Transverse colon (tissue), 4 donors: ENCODE measurements at regions not wholly inside any gene's neighbourhood (a gene's known extent, or its start where the extent isn't known, plus 50 kb on each side); places are given as distances from the start of the nearest gene placed in this dataset.

Experiments
- DNase-seq: peaks from one replicate; pipeline ENCODE4 v3.0.0-alpha.2; 2019
- H3K27ac ChIP-seq, 4 donors: fragments of 200-600 bp; sonication (generic); 2 replicates each; pipeline ENCODE4 v1.5.1; 2016 to 2018; ENCODE audit warnings: inconsistent platforms in 4 of 4
- H3K27me3 ChIP-seq: fragments of 200-600 bp; sonication (generic); 2 replicates; pipeline ENCODE4 v1.5.1; 2017; ENCODE audit warnings: inconsistent platforms
- H3K36me3 ChIP-seq, 4 donors: fragments of 200-600 bp; sonication (generic); 2 replicates each; pipeline ENCODE4 v1.5.1; 2017 to 2019; ENCODE audit warnings: inconsistent platforms in 4 of 4
- H3K4me1 ChIP-seq, 4 donors: fragments of 200-600 bp; sonication (generic); 2 replicates each; pipeline ENCODE4 v1.5.1; 2017 to 2020; ENCODE audit warnings: inconsistent platforms in 4 of 4
- H3K4me3 ChIP-seq, 4 donors: fragments of 200-600 bp; sonication (generic); 1 replicate in 1 of 4; 2 replicates in 3 of 4; pipeline versions ENCODE4 v1.5.1 to v1.6.1; 2017 to 2019; ENCODE audit warnings: inconsistent platforms in 4 of 4
- H3K9me3 ChIP-seq, 2 donors: fragments of 200-600 bp; sonication (generic); 2 replicates each; pipeline ENCODE4 v1.5.1; 2017 to 2019; ENCODE audit warnings: inconsistent platforms in 2 of 2
- EP300 ChIP-seq: sonication (generic); formaldehyde crosslinking; IDR thresholded peaks from one replicate; pipeline ENCODE4 v1.6.1; 2017; ENCODE audit warnings: antibody characterized with exemption, low read depth
- POLR2A ChIP-seq: fragments of 450-650 bp; IDR thresholded peaks from one replicate; pipeline ENCODE4 v1.6.1; 2016; ENCODE audit warnings: antibody characterized with exemption, mild to moderate bottlenecking, moderate library complexity
- POLR2AphosphoS5 ChIP-seq, 3 donors: sonication (generic); formaldehyde crosslinking; IDR thresholded peaks; one replicate each; pipeline ENCODE4 v1.6.1; 2016; ENCODE audit warnings: antibody characterized with exemption in 3 of 3
- WGBS, 2 donors: methylation state at CpG; one replicate each; pipeline ENCODE4 v1.1.5; 2018; ENCODE audit warnings: low coverage in 1 of 2; 5-methylcytosine and 5-hydroxymethylcytosine counted together
- in situ Hi-C, 4 donors: fragments of 200-750 bp; cut with MboI; loops; one replicate each; pipeline versions ENCODE4 v1.15.0 to v1.15.1; 2017; ENCODE audit warnings: low sequenced_read_pairs in 3 of 4, low pct_ligation_motif_present in 1 of 4, low pct_unique_long_range_greater_than_20kb in 1 of 4
- intact Hi-C: fragments of 100-400 bp; cut with DNase I; formaldehyde crosslinking; loops from one replicate; pipeline ENCODE4 v1.15.1; 2023; ENCODE audit warnings: low total_unique reads
- TF ChIP-seq, protein P1 (sequence below), 5 experiments: fragments of 200-600 bp in 3 of 5; fragments of 450-650 bp in 2 of 5; sonication (generic) in 3 of 5; IDR thresholded peaks; 1 replicate in 2 of 5; 2 replicates in 3 of 5; pipeline ENCODE4 v1.5.1; 2016 to 2017; ENCODE audit warnings: antibody characterized with exemption in 5 of 5, inconsistent platforms in 3 of 5, mild to moderate bottlenecking in 2 of 5, moderate library complexity in 1 of 5

DNA sequence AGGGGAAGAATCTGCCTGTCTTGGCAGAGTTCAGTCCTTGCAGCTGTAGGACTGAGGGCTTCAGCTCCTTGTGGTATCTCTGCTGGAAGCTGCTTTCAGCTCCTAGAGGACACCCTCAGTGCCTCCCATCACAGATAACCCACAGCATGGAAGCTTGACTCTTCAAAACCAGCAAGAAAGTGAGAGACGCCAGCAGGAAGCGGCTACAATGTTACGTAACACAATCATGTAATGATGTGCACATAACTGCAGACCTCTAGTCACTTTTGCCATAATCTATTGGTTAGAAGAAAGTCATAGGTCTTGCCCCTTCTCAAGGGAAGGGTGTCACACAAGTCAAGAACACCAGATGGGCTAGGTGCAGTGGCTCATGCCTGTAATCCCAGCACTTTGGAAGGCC, 69.1 kb upstream of the AFF3 start:
- DNase-seq: no peak
- Histone ChIP-seq H3K9me3 (no peaks in the 10 kb centered on the region), H3K27me3 (no peaks in the 10 kb centered on the region), H3K4me3 (no peak overlapping the region), H3K36me3 (no peaks in the 10 kb centered on the region), H3K4me1 (peaks cover 15 to 20% (median 19%) of the 10 kb centered on the region in 4 donors), H3K27ac (no peak overlapping the region)
- TF ChIP-seq EP300: no peak
- TF ChIP-seq POLR2A: no peak
- TF ChIP-seq, protein P1, sequence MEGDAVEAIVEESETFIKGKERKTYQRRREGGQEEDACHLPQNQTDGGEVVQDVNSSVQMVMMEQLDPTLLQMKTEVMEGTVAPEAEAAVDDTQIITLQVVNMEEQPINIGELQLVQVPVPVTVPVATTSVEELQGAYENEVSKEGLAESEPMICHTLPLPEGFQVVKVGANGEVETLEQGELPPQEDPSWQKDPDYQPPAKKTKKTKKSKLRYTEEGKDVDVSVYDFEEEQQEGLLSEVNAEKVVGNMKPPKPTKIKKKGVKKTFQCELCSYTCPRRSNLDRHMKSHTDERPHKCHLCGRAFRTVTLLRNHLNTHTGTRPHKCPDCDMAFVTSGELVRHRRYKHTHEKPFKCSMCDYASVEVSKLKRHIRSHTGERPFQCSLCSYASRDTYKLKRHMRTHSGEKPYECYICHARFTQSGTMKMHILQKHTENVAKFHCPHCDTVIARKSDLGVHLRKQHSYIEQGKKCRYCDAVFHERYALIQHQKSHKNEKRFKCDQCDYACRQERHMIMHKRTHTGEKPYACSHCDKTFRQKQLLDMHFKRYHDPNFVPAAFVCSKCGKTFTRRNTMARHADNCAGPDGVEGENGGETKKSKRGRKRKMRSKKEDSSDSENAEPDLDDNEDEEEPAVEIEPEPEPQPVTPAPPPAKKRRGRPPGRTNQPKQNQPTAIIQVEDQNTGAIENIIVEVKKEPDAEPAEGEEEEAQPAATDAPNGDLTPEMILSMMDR (IDR thresholded peaks at IDR 0.05): no peak
- TF ChIP-seq POLR2AphosphoS5 (IDR thresholded peaks at IDR 0.05): no peak
- in situ Hi-C loops (no loop called here), intact Hi-C loops (no loop called here)
- 86% methylated on average over 3 of the region's 3 CpGs; no CpG with 5 or more reads in 1 of the 2 donors for WGBS, 2 donors

GRCh38 chr2:100208141-100208770, 65.9 kb upstream of the AFF3 start:
- no peaks in the 10 kb centered on the region for H3K9me3 ChIP-seq
- in situ Hi-C loops (no loop called here), intact Hi-C loops (no loop called here)
- WGBS, 2 donors: 79 to 87% methylated on average over 7 to 13 of the region's 13 CpGs
- H3K27ac ChIP-seq: no peak overlapping the region
- TF ChIP-seq, protein P1 (IDR thresholded peaks at IDR 0.05): no peak
- no peak for TF ChIP-seq POLR2AphosphoS5 (IDR thresholded peaks at IDR 0.05)
- no peak for TF ChIP-seq EP300
- no peak for TF ChIP-seq POLR2A
- no peaks in the 10 kb centered on the region for H3K36me3 ChIP-seq
- no peak for DNase-seq
- peaks cover under 1 to 4% (median 2%) of the 10 kb centered on the region in 4 donors for H3K4me1 ChIP-seq
- no peak overlapping the region for H3K4me3 ChIP-seq
- H3K27me3 ChIP-seq: no peaks in the 10 kb centered on the region

GRCh38 chr2:100207411-100207885, 65.1 kb upstream of the AFF3 start:
- DNase-seq: no peak
- in situ Hi-C loops: no loop called here
- H3K9me3 ChIP-seq: no peaks in the 10 kb centered on the region

GRCh38 chr2:100206731-100207255, 64.4 kb upstream of the AFF3 start:
- Histone ChIP-seq H3K36me3 (no peaks in the 10 kb centered on the region), H3K4me1 (no peaks in the 10 kb centered on the region), H3K27ac (no peak overlapping the region), H3K9me3 (no peaks in the 10 kb centered on the region), H3K4me3 (no peak overlapping the region), H3K27me3 (no peaks in the 10 kb centered on the region)
- no peak for DNase-seq
- 93 to 96% methylated on average over 3 of the region's 3 CpGs for WGBS, 2 donors
- in situ Hi-C loops (no loop called here), intact Hi-C loops (no loop called here)
- TF ChIP-seq EP300: no peak
- no peak for TF ChIP-seq POLR2A
- TF ChIP-seq, protein P1 (IDR thresholded peaks at IDR 0.05): no peak
- no peak for TF ChIP-seq POLR2AphosphoS5 (IDR thresholded peaks at IDR 0.05)

More at GRCh38 chr2:100207411-100207885, 65.1 kb upstream of the AFF3 start:
- intact Hi-C loops: no loop called here
- H3K4me1 ChIP-seq: no peaks in the 10 kb centered on the region
- no peak overlapping the region for H3K4me3 ChIP-seq
- H3K27ac ChIP-seq: no peak overlapping the region
- H3K36me3 ChIP-seq: no peaks in the 10 kb centered on the region
- no peaks in the 10 kb centered on the region for H3K27me3 ChIP-seq
- WGBS, 2 donors: 78 to 93% methylated on average over 2 to 6 of the region's 6 CpGs
- TF ChIP-seq, protein P1 (IDR thresholded peaks at IDR 0.05): no peak
- TF ChIP-seq POLR2A (no peak), POLR2AphosphoS5 (IDR thresholded peaks at IDR 0.05) (no peak)
